ENCODE measurements at regions not wholly inside any gene's neighbourhood (a gene's known extent, or its start where the extent isn't known, plus 50 kb on each side); places are given as distances from the start of the nearest gene placed in this dataset.

- Mint-ChIP-seq H3K4me1 (peaks cover 17% of the 10 kb centered on the region; the same call in 2 of the 3 replicates), H3K4me3 (no peak overlapping the region), H3K27ac (no peak overlapping the region), H3K36me3 (ENCODE audit: low read depth) (no peaks in the 10 kb centered on the region), H3K9me3 (no peaks in the 10 kb centered on the region), H3K27me3 (ENCODE audit: insufficient read depth, low read depth, poor library complexity) (no peaks in the 10 kb centered on the region)
- H3K9me2 ChIP-seq (ENCODE audit: insufficient read depth): no peaks in the 10 kb centered on the region
- ATAC-seq (no peak), DNase-seq (ENCODE audit: low spot score) (peak; percentile 42)
- H3K27ac ChIP-seq (ENCODE audit: low read depth): no peak overlapping the region
- TF ChIP-seq CTCF (conservative IDR thresholded peaks at IDR 0.05; ENCODE audit: low read depth in 2 of 2) (peak; percentile 56 to 64), CREB1 (CRISPR knock-in tag; IDR thresholded peaks at IDR 0.05; ENCODE audit: low read depth) (no peak)
- H3K4me2 ChIP-seq: no peak overlapping the region
- no peaks in the 10 kb centered on the region for H3K79me2 ChIP-seq (replicated peaks; ENCODE audit: insufficient read depth)
- no peaks in the 10 kb centered on the region for H3K36me3 ChIP-seq (ENCODE audit: insufficient read depth)
- H3K4me3 ChIP-seq: no peak overlapping the region
- H3K4me1 ChIP-seq (ENCODE audit: insufficient read depth): no peaks in the 10 kb centered on the region
- no peaks in the 10 kb centered on the region for H3F3A ChIP-seq (replicated peaks; ENCODE audit: low read depth)
- no peaks in the 10 kb centered on the region for H3K27me3 ChIP-seq (ENCODE audit: insufficient read depth)
- H4K20me1 ChIP-seq (replicated peaks; ENCODE audit: insufficient read depth): no peaks in the 10 kb centered on the region
- H2AFZ ChIP-seq: no peak overlapping the region
Measured at GRCh38 chr13:84870190-84870589, 929.0 kb downstream of the SLITRK6 start.

- H3K36me3 ChIP-seq (ENCODE audit: insufficient read depth): no peaks in the 10 kb centered on the region
- H3K9me2 ChIP-seq (ENCODE audit: insufficient read depth): no peaks in the 10 kb centered on the region
- no peaks in the 10 kb centered on the region for H3K4me1 ChIP-seq (ENCODE audit: insufficient read depth)
- no peaks in the 10 kb centered on the region for H4K20me1 ChIP-seq (replicated peaks; ENCODE audit: insufficient read depth)
- peak overlapping the region; percentile 96 for H3K27ac Mint-ChIP-seq
- H3K27me3 Mint-ChIP-seq (ENCODE audit: insufficient read depth, low read depth, poor library complexity): no peaks in the 10 kb centered on the region
- no peaks in the 10 kb centered on the region for H3K36me3 Mint-ChIP-seq (ENCODE audit: low read depth)
- ATAC-seq (peak; percentile 41; the same call in 1 of the 3 replicates), DNase-seq (ENCODE audit: low spot score) (peak; percentile 24)
- H3K27me3 ChIP-seq (ENCODE audit: insufficient read depth): no peaks in the 10 kb centered on the region
- no peak overlapping the region for H3K4me2 ChIP-seq
- H3K27ac ChIP-seq (ENCODE audit: low read depth): no peak overlapping the region
- no peak overlapping the region for H3K4me3 Mint-ChIP-seq
- peak overlapping the region; percentile 44; the same call in 1 of the 2 replicates for H2AFZ ChIP-seq
- H3K79me2 ChIP-seq (replicated peaks; ENCODE audit: insufficient read depth): no peaks in the 10 kb centered on the region
- peaks cover 21% of the 10 kb centered on the region; the same call in 2 of the 3 replicates for H3K4me1 Mint-ChIP-seq
- H3F3A ChIP-seq (replicated peaks; ENCODE audit: low read depth): no peaks in the 10 kb centered on the region
- H3K4me3 ChIP-seq: no peak overlapping the region
- no peaks in the 10 kb centered on the region for H3K9me3 Mint-ChIP-seq
- TF ChIP-seq ZNF331 (CRISPR knock-in tag; IDR thresholded peaks at IDR 0.05; ENCODE audit: low read depth) (no peak), JUNB (IDR thresholded peaks at IDR 0.05; ENCODE audit: unreplicated experiment) (no peak), STAT1 (IDR thresholded peaks at IDR 0.05; ENCODE audit: unreplicated experiment) (no peak)
Measured at GRCh38 chr13:84867246-84867645, 932.0 kb downstream of the SLITRK6 start.

GRCh38 chr13:84865783-84866221 is 933.4 kb downstream of the SLITRK6 start:
- Mint-ChIP-seq H3K27me3 (ENCODE audit: insufficient read depth, low read depth, poor library complexity) (no peaks in the 10 kb centered on the region), H3K9me3 (no peaks in the 10 kb centered on the region), H3K36me3 (ENCODE audit: low read depth) (no peaks in the 10 kb centered on the region), H3K4me3 (no peak overlapping the region), H3K27ac (peak overlapping the region; percentile 84), H3K4me1 (peaks cover 21% of the 10 kb centered on the region; the same call in 2 of the 3 replicates)
- Histone ChIP-seq H3K79me2 (replicated peaks; ENCODE audit: insufficient read depth) (no peaks in the 10 kb centered on the region), H3F3A (replicated peaks; ENCODE audit: low read depth) (no peaks in the 10 kb centered on the region), H3K4me1 (ENCODE audit: insufficient read depth) (no peaks in the 10 kb centered on the region), H3K4me3 (no peak overlapping the region), H2AFZ (peak overlapping the region; percentile 16; the same call in 1 of the 2 replicates), H3K4me2 (no peak overlapping the region), H3K27ac (ENCODE audit: low read depth) (no peak overlapping the region), H3K9me2 (ENCODE audit: insufficient read depth) (no peaks in the 10 kb centered on the region), H4K20me1 (replicated peaks; ENCODE audit: insufficient read depth) (no peaks in the 10 kb centered on the region), H3K27me3 (ENCODE audit: insufficient read depth) (no peaks in the 10 kb centered on the region), H3K36me3 (ENCODE audit: insufficient read depth) (no peaks in the 10 kb centered on the region)
- DNase-seq (ENCODE audit: low spot score): peak; percentile 31
- peak; percentile 66 for ATAC-seq
- TF ChIP-seq JUNB (IDR thresholded peaks at IDR 0.05; ENCODE audit: unreplicated experiment) (no peak), ZNF114 (CRISPR knock-in tag; IDR thresholded peaks at IDR 0.05) (no peak), EZH2phosphoT487 (IDR thresholded peaks at IDR 0.05; ENCODE audit: unreplicated experiment) (no peak), EZH2 (IDR thresholded peaks at IDR 0.05; ENCODE audit: low read depth, unreplicated experiment) (no peak), CTCF (conservative IDR thresholded peaks at IDR 0.05; ENCODE audit: low read depth in 2 of 2) (no peak)
